HG02870 (cell line): ENCODE measurements at regions not wholly inside any gene's neighbourhood (a gene's known extent, or its start where the extent isn't known, plus 50 kb on each side); places are given as distances from the start of the nearest gene placed in this dataset.

ENCODE experiments used
- ATAC-seq: cut with Tn5 transposase; IDR thresholded peaks from one replicate; pipeline ENCODE4 v1.9.1; 2021; ENCODE audit warnings: mild to moderate bottlenecking, moderate library complexity; ENCODE audit not compliant: unreplicated experiment

DNA sequence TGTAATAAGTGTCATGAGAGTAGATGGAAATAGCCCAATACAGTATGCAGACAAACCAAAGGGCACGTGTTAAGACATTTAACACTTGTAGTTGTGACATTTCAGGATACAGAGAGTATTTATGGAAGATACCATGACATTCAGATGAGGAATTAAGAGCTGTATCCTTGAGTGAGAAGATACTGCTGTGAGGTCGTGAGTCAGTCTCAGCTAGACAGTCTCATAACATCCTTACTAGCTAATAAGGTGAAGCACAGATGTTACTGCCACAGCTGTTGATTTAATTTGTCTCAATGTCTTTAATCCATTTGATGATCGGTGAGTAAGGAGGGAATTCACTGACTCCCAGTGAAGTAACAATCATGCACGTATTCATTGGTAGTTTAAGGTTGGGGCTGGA lies 288.0 kb upstream of the AKR1E2 start:
- no peak for ATAC-seq

DNA sequence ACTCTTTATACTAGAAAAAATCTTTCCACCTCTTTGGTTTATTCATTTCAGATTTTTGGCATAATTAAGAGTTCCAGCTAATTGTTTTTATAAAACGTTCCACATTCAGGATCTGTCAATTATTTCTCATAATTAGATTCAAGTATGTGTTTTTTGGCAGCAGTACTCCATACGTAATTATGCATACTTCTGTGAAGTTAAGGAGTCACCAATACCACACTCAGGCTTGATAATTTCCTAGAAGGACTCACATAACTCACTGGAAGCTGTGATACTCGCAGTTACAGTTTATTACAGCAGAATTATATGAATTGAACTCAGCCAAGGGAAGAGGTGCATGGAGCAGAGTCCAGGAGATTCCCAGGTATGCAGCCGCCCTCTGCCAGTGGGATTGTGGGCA lies 290.5 kb upstream of the AKR1E2 start:
- ATAC-seq = no peak

DNA sequence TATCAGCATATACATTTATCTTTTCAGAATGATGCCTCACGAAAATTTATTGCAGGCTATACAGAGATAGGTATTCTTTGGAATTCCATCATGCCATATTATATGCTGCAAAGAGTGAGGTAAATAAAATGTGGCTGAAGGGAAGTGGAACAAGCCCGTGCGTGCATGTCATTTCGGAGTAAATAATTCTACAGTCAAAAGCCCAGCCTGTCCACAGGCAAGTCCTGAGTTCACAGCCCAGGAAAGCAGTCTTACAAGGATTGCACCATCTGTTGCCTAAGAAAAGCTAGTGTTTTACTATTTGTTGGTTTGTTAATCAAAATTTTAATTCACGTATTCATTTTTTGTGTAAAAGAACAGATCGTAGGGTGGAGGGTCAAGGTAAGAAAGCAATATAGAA lies 292.4 kb upstream of the AKR1E2 start:
- no peak for ATAC-seq

DNA sequence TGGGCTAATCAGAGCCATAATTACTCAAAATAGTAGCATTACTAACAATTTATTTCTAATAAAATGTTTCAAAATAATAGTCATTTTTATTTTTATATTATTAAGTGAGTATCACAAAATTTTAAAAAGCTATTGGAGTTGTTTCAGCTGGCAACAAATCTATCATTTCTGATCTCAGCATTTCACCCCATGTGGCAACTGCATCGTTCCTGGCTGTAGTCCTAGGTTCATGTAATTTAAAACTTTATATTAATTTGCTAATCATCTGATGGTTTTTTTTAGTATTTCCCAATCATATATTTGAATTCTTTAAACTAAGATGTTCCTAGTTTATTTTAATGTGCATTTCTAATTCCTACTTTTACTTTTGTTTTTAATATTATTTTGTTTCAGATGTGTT lies 293.0 kb upstream of the AKR1E2 start:
- no peak for ATAC-seq

DNA sequence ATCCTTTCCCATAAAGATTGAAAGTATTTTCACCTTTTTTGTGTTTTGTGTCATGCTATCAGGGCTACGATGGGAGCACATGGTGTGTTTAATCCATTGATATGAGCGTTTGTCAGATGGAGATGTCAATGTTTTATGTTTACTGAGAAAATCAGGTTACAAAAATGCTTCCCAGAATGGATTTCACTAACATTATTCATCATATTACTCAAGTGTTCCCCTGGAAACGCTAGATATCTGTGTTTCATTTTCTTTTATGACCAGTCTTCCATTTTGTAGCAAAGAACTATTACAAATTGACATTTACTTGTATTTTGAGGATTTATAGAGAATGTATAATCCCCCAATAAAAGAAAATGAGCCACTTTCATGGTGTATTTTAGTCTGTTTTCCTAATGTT lies 293.5 kb upstream of the AKR1E2 start:
- no peak for ATAC-seq

DNA sequence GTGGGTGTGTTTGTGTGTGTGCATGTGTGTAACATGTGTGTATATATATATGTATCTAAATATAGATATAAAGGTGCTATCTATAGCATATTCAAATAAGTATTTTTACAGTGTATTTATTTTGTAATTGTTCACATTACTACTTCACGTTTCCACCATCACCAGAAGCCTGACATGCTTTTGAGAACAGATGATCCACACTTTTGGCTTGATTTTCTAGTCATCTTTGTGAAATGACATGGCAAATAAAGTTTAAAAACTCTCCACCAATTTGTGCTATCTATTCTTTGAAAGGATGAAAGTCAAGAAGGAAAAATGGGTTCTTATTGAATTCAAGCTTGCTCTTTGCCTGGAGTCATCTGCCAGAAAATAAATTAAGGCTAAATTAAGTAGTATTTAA lies 294.0 kb upstream of the AKR1E2 start:
- no peak for ATAC-seq

DNA sequence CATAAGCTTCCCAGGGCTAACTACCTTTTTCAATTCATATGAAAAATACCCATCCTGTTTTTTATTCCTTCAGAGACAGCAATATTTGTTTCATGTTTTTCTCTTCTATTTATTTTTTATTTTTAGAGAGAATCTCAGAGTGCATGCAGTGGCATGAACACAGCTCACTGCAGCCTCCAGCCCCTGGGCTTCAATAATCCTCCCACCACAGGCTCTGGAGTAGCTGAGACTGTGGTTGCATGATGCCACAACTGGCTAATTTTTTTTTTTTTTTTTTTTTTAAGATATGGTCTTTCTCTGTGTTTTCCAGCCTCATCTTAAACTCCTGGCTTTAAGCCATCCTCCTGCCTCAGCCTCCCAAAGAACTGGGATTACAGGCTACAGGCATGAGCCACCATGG lies 296.7 kb upstream of the AKR1E2 start:
- ATAC-seq = no peak

DNA sequence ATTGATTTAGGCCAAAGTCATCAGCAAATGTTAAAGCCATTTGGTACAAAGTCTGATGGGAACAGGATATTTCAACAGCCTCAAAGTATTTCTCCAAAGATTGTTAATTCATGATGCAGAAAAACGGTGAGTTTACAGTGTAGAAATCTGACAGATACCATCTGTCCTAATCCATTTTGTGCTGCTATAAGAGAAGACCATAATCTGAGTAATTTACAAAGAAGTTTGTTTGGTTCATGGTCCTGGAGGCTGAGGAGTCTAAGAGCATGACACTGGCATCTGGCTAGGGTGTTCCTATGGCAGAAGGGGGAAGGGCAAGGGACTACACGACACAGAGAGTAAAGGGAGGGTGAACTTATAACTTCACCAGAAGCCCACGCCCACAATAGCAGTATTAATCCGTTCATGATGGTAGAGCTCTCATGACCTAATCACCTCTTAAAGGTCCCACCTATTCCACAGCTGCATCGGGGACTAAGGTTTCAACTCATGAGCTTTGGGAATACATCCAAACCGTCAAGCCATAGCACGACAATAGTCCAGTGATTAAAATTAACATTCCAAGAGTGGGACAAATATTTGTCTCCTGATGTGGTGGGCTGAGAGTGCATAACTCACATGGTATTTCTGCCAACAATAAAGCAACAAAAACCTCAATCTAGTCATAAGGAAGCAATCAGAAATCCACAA lies 298.6 kb upstream of the AKR1E2 start:
- ATAC-seq = no peak

DNA sequence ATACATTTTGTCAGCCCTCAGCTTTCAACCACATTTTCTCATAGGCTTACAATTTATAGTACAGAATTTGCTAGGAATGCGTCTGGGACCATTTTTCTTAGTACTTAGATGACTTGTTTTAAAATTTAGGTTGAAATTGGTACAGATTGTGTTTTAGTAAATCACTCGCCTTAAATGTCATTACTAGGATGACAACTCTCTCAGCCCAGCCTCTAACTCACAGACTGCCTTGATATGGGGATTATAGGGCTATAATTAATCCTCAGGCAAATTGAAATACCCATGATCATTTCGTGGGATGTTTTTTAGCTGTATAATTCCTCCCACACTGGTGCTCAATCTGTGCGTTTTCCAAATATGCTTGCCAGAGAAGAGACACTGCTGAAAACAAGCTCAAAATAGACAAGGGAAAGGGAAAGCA lies 299.7 kb upstream of the AKR1E2 start:
- ATAC-seq = no peak

DNA sequence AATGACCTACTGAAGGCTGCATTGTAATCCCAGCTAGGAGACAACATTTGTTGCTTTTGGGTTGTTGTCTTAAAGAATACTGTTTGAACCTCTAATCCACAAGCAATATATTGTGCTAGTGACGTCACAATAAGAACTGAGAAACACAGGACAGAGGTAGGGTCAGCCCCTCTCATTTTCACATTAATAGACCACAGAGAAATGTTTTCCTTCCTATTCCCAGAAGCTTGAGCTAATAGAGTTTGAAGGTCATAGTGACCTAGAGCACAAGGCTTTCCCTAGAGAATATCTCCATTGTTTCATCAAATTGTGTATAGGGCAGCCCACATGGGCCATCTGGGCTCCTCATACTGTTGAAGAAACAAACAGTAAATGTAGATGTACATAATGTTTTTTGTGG lies 300.9 kb upstream of the AKR1E2 start:
- ATAC-seq = no peak

DNA sequence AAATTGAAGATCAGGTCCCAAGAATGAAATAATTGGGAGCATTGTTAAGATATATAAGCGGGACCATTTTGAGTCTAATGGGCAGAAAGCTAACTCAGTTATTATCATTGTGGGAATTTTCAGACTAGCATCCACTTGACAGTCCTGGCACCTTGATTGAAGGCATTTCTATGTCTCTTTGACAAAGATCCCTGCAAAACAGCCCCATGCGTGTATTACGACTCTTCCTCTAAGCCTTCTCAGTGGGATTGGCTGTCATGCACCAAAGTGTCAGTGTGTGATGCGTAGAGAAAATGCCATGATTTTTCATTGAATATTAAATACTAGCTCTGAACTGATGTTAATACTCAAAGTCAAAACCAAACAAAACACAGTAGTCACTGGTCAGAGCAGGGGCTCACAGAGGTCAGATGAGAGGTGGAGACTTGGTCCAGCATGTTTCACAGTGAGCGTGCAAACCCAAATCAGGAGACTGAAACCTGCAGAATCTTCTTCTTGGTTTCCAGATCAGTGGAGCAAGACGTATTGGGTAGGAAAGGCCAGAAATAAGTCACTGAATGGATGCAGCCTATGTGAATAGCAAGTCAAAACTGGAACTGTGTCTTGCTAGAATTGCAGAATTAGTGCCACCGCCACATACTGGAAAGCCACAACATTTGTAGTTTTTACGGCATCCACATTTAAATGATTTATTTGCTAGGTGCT lies 303.6 kb upstream of the AKR1E2 start:
- ATAC-seq = peak; percentile 96

DNA sequence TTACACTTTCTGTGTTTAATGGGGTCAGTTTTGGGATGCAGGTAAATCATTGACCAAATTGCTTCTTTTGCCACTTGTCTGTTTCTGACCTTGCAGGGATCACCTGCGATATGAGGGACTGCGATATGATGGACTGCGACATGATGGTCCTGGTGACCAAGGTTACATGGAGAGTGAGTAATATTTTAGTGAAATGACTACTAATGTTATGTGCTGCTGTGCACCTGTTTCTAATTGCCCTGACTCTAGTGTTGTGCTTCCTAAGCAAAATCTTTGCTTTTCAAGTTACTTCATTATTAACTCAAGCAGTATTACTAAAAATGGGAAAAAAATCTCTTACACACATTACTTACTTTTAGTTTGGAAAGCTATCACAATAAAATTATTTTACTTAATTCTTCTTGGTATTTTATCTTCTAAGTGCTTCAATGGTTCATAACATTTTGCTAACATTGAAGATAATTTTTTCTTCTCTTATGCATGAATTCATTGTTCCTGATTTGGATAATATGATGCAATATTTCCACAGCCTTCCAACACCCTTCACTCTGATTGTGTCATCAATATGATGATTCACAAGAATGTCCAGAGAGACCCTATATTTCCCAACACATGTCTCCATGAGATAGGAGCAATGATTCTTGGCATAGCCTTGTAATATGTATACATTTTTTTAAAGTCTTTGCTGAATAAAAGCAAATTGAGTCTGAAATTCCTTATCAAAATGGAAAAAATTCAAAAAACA lies 306.2 kb upstream of the AKR1E2 start:
- no peak for ATAC-seq

DNA sequence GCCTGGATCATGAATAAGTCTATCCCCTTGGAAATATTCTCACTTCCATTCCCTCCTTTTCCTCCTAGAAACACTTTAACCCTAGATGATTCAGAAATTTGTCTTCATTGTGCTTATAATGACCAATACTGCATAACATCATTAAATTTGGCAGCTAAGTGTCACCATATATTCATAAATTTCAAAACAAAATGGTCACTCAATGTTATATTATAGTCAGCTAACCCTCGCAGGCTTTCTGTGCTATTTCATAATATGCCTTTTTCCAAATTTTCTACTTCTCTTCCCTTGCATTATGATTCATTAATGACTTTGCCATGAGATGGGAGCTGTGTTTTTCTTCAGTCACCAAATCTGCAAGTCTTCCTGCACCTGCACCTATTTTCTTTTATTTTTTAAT lies 308.3 kb upstream of the AKR1E2 start:
- ATAC-seq = no peak

DNA sequence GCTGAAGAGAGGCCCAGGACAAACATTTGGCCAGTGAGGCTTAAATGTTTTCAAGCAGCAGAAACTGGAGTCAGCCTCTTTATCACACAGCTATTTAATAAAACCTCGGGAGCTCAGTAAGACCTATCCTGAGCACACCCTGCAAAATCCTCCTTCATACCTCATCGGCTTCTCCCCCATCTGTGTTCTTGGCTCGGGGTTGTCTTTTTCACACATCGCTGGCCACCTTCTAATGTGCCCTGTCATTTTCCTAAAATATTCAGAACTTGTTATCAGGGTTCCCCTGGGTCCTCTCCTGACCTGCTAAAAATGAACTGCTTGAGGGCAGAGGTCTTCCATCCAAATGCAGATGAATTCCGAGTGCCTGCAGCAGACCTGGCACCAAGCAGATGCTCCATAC lies 310.3 kb upstream of the AKR1E2 start:
- ATAC-seq = no peak

DNA sequence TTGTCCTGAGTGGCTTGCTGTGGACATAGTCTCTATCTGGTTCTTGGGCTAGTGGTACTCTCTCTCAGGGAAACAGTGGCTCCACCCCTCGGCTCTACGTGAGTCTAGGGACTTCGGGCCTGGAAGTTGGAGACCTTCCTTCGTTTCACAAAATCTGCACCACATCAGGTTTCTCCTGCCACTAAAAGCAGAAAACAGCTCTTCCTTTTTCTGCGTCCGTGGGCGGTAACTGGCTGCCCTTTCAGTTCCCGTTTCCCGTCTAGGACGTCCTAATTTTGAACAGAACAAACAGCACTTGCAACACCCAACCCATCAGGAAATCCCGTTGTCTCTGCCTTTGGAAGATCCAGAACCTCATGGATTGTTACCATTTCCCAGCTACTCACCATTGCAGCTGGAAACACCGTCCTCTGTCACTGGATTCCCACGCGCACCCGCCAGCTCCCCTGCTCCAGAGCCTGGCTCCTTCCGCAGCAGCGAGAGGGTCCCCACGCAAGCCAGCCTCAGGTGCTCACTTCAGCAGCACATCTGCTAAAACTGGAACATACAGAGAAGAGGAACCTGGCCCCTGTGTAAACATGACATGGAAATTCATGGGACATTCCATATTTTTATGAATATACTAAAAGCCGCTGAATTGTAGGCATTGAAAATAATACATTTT lies 311.4 kb upstream of the AKR1E2 start:
- ATAC-seq = peak; percentile 88

DNA sequence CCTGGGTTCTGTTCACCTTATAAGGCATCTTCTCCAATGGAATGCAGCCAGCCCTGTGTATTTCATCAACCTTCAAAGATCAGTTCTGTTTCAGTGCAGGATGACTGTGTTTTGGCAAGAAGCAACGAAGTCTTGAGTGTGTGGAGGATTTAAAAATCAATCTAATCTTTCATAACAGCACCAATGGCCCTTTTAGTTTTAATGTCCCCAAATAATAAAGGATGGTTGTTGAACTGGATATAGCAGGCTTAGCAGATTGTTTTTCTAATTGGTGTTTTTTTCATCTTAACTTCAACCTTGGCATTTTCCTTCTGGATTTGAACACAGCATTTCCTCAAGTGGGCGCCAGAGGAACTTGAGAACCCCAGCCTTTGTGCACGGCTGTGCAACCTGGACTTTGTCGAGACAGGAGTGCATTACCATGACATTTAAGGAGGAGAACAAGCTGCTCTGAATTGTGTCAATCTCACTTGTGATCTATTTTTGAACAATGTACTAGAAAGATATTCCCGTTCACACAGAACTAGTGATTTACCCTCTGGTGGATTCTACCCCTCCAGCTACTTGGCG lies 313.3 kb upstream of the AKR1E2 start:
- no peak for ATAC-seq

DNA sequence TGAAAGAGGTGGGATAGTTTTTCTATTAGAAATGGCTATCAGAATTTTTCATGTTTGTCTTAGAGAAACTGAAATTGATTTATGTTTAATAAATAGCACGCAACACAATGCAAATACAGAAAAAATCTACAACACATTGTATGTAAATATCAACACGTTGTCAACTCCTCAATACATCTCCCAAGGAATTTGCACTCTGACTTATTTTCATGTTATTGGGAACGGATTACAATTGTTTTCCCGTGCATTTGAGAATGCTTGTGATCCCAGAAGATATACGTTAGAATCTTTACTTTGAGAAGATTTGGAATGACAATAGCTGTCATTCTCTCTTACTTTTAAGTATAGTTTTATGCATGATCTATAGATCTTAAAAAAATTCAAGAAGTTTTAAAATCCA lies 313.8 kb upstream of the AKR1E2 start:
- no peak for ATAC-seq

DNA sequence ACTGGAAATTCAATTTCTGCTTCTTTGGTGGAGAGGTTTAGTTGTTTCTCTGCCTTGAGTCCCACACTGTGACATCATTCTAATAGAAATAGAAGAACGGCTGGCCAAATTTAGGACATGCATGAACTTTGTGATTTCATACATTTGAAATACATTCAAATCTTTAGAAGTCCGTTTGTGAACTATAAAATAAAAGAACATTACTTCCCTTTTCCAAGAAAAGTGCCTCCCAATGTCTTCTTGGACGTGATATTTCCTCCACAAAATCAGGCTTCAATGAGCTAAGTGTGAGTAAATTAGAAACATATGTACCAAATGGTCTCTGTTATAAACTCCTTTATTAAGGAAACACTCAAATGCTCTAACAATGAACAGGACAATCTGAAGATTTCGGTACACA lies 314.5 kb upstream of the AKR1E2 start:
- no peak for ATAC-seq

DNA sequence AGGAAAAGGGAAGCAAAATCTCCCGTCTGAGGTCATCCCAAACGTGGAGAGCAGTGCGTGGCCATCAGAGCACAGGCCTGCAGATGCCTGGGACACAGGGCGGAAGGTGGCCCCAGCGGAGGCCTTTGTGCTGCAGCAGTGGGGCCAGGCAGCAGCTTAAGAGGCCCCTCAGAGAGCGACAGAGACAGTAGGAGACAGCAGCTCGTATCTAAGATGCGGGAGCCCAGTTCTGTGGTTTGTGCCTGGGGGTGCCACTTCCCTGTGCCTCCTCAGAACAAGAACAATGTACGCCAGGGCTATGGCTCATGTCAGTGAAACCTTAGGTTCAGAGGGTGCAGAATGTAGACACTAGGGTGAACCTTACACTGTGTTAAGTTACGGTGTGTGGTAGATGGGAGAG lies 316.6 kb upstream of the AKR1E2 start:
- no peak for ATAC-seq

DNA sequence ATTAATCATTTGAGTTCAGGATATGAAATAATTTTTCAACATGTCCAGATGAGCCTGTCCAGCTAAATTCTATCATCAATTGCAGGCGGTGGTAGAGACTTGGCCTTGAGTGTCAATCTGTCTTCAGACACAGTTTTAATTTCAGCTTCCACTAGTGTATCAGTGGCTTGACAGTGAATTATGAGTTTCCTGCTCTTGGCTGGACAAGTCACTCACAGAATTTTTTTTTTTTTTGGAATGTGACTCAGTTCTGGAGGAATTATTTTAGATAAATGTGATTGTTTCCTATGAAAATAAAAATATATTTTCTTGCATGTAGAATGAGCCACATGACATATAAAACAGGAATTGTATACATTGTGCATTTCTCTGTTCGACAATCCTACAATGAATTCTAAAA lies 319.9 kb upstream of the AKR1E2 start:
- no peak for ATAC-seq

DNA sequence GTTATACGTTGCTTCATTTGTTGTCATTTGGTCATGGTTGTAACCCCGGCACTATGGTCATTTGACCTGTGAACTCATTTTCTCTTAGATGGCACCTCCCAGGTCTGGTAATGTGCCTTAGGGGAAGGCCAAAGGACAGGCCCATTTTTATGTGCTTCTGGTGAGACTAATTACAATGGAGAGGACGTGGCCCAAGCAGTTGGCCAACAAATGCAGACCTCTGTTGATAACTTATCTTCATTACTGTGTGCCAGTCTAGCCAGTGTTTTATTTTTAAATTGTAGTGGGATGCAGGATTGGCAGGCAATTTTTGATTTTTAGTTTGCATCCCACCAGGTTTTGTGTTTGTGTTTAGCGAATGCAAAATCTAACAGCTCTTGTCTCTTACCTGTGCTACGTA lies 321.5 kb upstream of the AKR1E2 start:
- ATAC-seq = no peak
